ENCODE measurements at regions not wholly inside any gene's neighbourhood (a gene's known extent, or its start where the extent isn't known, plus 50 kb on each side); places are given as distances from the start of the nearest gene placed in this dataset.

GRCh38 chr15:92745845-92746271 is 90.3 kb upstream of the FAM174B start:
- H3K27me3 ChIP-seq: no peaks in the 10 kb centered on the region
- H3K27ac ChIP-seq: no peak overlapping the region
- no peak overlapping the region for H3K9ac ChIP-seq (ENCODE audit: low read depth in 2 of 2, low read length in 2 of 2)
- no peak overlapping the region for H3K4me3 ChIP-seq
- H3K36me3 ChIP-seq: no peaks in the 10 kb centered on the region
- no peaks in the 10 kb centered on the region for H3K9me3 ChIP-seq
- intact Hi-C loops (cut with DNase I): no loop called here
- H3K4me1 ChIP-seq: no peaks in the 10 kb centered on the region
- no peak for DNase-seq
- TF ChIP-seq CTCF (IDR thresholded peaks at IDR 0.05): no peak

- Histone ChIP-seq H3K27ac (no peak overlapping the region), H3K36me3 (no peaks in the 10 kb centered on the region), H3K9ac (ENCODE audit: low read depth in 2 of 2, low read length in 2 of 2) (no peak overlapping the region), H3K27me3 (no peaks in the 10 kb centered on the region), H3K9me3 (no peaks in the 10 kb centered on the region), H3K4me3 (no peak overlapping the region), H3K4me1 (no peaks in the 10 kb centered on the region)
- no peak for DNase-seq
- TF ChIP-seq CTCF (IDR thresholded peaks at IDR 0.05): no peak
- intact Hi-C loops (cut with DNase I): no loop called here
Measured at GRCh38 chr15:92747047-92747446, 91.5 kb upstream of the FAM174B start.

GRCh38 chr15:92749216-92749615 is 93.6 kb upstream of the FAM174B start:
- H3K27ac ChIP-seq: no peak overlapping the region
- no peak overlapping the region for H3K4me3 ChIP-seq
- H3K9me3 ChIP-seq: no peaks in the 10 kb centered on the region
- no peak overlapping the region for H3K9ac ChIP-seq (ENCODE audit: low read depth in 2 of 2, low read length in 2 of 2)
- DNase-seq: no peak
- no peak for TF ChIP-seq CTCF (IDR thresholded peaks at IDR 0.05)
- intact Hi-C loops (cut with DNase I): no loop called here
- H3K27me3 ChIP-seq: no peaks in the 10 kb centered on the region
- H3K4me1 ChIP-seq: no peaks in the 10 kb centered on the region
- H3K36me3 ChIP-seq: no peaks in the 10 kb centered on the region

- TF ChIP-seq CTCF (IDR thresholded peaks at IDR 0.05): no peak
- H3K4me1 ChIP-seq: no peaks in the 10 kb centered on the region
- H3K27ac ChIP-seq: no peak overlapping the region
- no peaks in the 10 kb centered on the region for H3K27me3 ChIP-seq
- H3K36me3 ChIP-seq: no peaks in the 10 kb centered on the region
- H3K9me3 ChIP-seq: no peaks in the 10 kb centered on the region
- intact Hi-C loops (cut with DNase I): no loop called here
- DNase-seq: no peak
- H3K4me3 ChIP-seq: no peak overlapping the region
- no peak overlapping the region for H3K9ac ChIP-seq (ENCODE audit: low read depth in 2 of 2, low read length in 2 of 2)
Measured at GRCh38 chr15:92749946-92750345, 94.4 kb upstream of the FAM174B start.

DNA sequence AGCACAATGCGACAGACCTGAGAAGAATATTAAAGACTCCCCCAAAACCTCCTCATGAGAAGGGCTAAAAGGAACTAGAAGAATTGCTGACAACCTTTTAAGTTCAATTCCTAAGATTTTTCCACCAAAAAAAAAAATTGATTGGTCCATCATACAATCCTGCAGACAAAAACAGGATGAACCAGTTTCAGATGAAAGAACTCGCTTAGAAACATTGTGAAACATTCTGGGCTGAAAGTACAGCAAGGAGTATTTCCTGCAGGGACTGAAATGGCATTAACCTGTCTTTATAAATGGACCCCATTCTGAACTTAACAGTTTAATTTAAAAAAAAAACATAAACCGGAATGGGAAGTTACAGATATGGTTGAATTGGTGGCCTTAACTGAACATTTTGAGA is 96.0 kb upstream of the FAM174B start:
- H3K4me1 ChIP-seq: no peaks in the 10 kb centered on the region
- no peak for TF ChIP-seq CTCF (IDR thresholded peaks at IDR 0.05)
- H3K36me3 ChIP-seq: no peaks in the 10 kb centered on the region
- H3K9me3 ChIP-seq: no peaks in the 10 kb centered on the region
- no peak overlapping the region for H3K9ac ChIP-seq (ENCODE audit: low read depth in 2 of 2, low read length in 2 of 2)
- intact Hi-C loops (cut with DNase I): no loop called here
- DNase-seq: no peak
- no peak overlapping the region for H3K4me3 ChIP-seq
- H3K27me3 ChIP-seq: no peaks in the 10 kb centered on the region
- H3K27ac ChIP-seq: no peak overlapping the region

DNA sequence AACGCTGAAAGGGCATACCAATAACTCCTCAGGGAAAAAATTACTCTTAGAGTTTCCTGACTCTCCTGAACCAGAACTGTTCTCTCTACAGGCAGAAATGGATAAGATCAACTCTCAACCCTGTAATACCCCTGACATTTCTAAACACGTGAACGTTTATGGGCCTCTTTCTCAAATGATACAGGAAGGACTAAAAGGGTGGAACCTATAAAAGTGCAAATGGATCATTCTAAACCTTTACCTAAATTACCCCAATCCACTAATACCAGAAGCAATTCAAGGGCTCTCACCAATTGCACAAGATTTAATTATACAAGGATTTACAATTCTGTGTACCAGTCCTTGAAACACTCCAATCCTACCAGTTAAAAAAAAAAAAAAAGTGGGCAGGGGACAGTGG is 98.0 kb upstream of the FAM174B start:
- intact Hi-C loops (cut with DNase I): no loop called here
- no peak overlapping the region for H3K27ac ChIP-seq
- no peaks in the 10 kb centered on the region for H3K9me3 ChIP-seq
- no peak overlapping the region for H3K4me3 ChIP-seq
- H3K27me3 ChIP-seq: no peaks in the 10 kb centered on the region
- H3K4me1 ChIP-seq: no peaks in the 10 kb centered on the region
- no peaks in the 10 kb centered on the region for H3K36me3 ChIP-seq
- TF ChIP-seq CTCF (IDR thresholded peaks at IDR 0.05): no peak
- H3K9ac ChIP-seq (ENCODE audit: low read depth in 2 of 2, low read length in 2 of 2): no peak overlapping the region
- DNase-seq: no peak
